Endometrium (tissue), 2 donors: ENCODE measurements at regions not wholly inside any gene's neighbourhood (a gene's known extent, or its start where the extent isn't known, plus 50 kb on each side); places are given as distances from the start of the nearest gene placed in this dataset.
"Not testable (repeated sequence)": the region's sequence is repeated elsewhere in the genome, so short reads cannot be mapped to it uniquely, and the experiment has no call there.

Experiments used
- FAIRE-seq: peaks from 2 replicates; lab custom pipeline; 2012; peaks lifted over from hg19 to GRCh38; lab: Jason Lieb, UNC
- donor health status: control.
- donor health status: control.

GRCh38 chr2:138066139-138066806 lies 102.0 kb downstream of the HNMT start:
- FAIRE-seq = no peak

- FAIRE-seq = no peak
Measured at GRCh38 chr2:138066841-138067240, 102.6 kb downstream of the HNMT start.

- FAIRE-seq = not testable (repeated sequence)
Measured at GRCh38 chr2:138068669-138069068, 104.4 kb downstream of the HNMT start.

GRCh38 chr2:138071042-138071719 lies 106.9 kb downstream of the HNMT start:
- FAIRE-seq = not testable (repeated sequence)

- FAIRE-seq = no peak
Measured at GRCh38 chr2:138071720-138072719, 107.7 kb downstream of the HNMT start.

- FAIRE-seq = no peak
Measured at GRCh38 chr2:138078153-138078552, 113.9 kb downstream of the HNMT start.

- no peak for FAIRE-seq
Measured at GRCh38 chr2:138079976-138080375, 115.7 kb downstream of the HNMT start.

- no peak for FAIRE-seq
Measured at GRCh38 chr2:138081225-138082073, 117.2 kb downstream of the HNMT start.

GRCh38 chr2:138084206-138084605 lies 119.9 kb downstream of the HNMT start:
- FAIRE-seq = no peak

- FAIRE-seq = not testable (repeated sequence)
Measured at GRCh38 chr2:138085441-138085840, 121.2 kb downstream of the HNMT start.

GRCh38 chr2:138086576-138086975 lies 122.3 kb downstream of the HNMT start:
- FAIRE-seq = no peak

- FAIRE-seq = no peak
Measured at GRCh38 chr2:138087751-138088593, 123.7 kb downstream of the HNMT start.

GRCh38 chr2:138090330-138090729 lies 126.1 kb downstream of the HNMT start:
- FAIRE-seq = no peak

- no peak for FAIRE-seq
Measured at GRCh38 chr2:138093455-138093854, 129.2 kb downstream of the HNMT start.

- FAIRE-seq = no peak
Measured at GRCh38 chr2:138094031-138094430, 129.8 kb downstream of the HNMT start.

- FAIRE-seq = no peak
Measured at GRCh38 chr2:138095336-138095735, 131.1 kb downstream of the HNMT start.

GRCh38 chr2:138099288-138099687 lies 135.0 kb downstream of the HNMT start:
- not testable (repeated sequence) for FAIRE-seq

- FAIRE-seq = no peak
Measured at GRCh38 chr2:138101718-138102117, 137.4 kb downstream of the HNMT start.

- no peak for FAIRE-seq
Measured at GRCh38 chr2:138102664-138103063, 138.4 kb downstream of the HNMT start.

GRCh38 chr2:138103156-138103555 lies 138.9 kb downstream of the HNMT start:
- no peak for FAIRE-seq

- no peak for FAIRE-seq
Measured at GRCh38 chr2:138104071-138104470, 139.8 kb downstream of the HNMT start.
